RKO (cell line): ENCODE measurements at regions not wholly inside any gene's neighbourhood (a gene's known extent, or its start where the extent isn't known, plus 50 kb on each side); places are given as distances from the start of the nearest gene placed in this dataset.
A peak's percentile ranks its signal among the peaks of the same experiment; 100 is the strongest.

Experiments
- DNase-seq: peaks from one replicate; pipeline ENCODE4 v3.0.0-alpha.2; 2016; ENCODE audit warnings: low spot score

DNA sequence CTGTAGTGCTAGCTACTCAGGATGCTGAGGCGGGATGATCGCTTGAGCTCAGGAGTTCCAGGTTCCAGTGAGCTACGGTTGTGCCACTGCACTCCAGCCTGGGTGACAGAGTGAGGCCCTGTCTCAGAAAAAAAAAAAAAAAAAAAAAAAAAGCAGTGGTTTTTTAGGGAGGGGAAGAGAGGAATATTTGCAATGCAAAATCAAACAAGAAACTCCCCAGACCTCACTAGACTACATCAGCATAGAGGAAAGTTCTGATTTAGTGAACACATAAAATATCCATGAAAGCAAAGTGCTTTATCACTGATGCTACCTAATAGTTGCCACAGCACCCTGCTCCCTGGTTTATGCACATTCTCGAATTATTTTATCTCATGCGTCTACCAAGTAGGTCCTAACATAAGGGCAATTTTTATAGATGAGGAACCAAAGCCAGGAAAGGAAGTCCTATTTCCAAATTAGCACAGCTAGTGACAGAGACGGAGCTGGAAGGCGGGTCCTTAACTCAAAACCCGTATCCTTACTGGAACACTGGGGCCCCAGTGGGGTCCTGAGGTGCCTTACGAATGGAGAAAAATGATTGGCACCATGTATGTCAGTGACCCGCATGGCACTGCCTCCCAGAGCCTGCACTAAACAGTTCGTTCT, 50.7 kb upstream of the GPR157 start:
- DNase-seq, result no peak

DNA sequence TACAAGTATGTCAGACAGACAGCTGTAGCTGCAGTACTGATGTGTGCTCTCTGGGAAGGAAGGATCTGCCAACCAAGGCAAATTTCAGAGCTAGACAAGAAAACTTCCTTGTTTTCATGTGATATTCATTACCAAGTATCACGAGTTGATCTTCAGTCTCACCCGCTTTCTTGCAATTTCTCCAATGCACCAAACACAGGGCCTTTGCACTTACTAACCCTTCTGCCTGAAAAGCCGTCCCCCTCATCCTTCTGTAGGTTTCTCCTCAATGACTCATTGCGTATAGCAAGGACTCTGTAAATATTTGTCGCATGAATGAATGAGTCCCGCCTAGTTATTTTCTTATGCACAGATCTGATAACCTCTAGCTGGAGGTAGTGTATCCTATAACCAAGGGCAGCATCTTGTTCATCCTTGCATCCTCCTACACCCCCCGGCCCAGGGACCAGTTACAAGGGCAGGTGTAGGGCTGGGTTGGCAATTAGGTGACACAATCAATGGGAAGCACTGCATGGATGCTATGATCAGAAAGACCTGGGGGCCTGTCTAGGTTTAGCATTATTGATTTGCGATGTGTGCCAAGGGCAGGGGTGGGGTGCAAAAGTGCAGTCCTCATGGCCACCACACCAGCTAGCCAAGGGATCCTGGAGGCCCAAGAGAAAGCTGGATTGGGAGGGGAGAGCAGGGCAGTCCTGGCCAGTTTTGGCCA, 51.4 kb upstream of the GPR157 start:
- peak; percentile 60 for DNase-seq

DNA sequence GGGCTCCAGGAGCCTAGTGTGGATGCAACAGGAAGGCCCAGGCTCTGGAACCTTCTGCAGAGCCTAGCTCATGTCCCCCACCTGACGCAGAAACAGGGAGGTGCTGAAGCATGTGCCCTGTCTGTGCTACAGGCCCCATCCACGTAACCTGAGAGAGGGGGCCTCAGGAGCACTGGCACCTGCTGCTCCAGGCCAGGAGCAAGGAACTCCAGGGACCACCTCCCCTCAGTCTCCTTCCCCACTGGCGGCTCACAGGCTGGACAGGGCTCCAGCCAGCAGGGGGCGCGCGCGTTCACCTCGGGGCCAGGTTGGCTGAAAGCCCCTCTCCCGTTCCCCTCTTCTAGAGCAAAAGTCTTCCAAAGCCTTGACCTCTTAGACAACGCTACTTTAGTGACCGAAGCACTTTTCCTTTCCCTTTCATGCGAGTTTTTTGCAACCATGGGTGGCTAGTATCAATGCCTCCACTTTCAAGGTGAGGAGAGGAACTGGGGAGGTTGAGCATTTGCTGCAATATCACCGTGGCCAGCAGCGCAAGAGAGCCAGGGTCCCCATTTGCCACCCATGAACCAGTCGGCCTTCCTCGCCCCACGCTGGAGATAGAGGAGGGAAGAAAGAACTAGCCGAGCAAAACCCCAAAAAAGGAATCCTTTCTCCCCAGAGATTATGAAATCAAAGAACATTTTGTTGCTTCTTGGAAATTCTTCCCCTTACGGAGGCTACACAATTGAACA, 52.4 kb upstream of the GPR157 start:
- DNase-seq, result peak; percentile 21

DNA sequence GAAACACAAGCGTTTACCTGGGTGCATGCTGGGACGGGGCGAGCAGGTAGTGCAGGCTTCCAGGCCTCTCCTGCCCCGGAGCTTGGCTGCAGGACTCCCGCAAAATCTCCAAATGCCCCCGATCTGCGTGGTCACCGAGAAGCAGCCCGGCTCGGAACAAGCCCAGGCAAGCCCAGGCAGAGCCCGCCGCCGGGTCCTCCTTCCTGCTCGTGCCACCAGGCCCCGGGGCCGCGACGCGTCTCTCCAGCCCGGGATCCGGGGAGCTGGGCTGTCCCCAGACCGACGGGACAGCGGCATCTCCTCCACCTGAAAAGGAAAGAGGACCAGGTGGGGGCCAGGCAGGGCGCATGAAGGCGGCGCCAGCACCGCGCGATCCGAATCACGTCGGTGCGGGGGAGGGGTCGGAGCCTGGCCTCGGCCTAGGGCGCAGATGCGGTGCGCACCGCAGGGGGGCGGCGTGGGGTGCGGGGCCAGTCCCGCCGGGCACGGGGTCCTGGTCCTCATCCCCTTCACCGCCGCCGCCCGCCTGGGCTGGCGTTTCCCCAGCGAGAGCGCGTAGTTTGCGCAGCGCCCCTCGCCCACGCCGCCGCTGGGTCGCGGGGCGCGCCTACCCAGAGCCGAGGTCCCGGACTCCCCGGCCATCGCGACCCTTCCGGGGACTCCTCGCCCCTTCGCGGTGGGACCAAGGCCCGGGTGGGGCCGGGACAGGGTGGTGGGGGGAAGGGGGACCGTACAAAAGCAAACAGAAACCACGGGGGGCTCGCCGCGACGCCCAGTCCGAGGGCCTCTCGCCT, 52.4 kb upstream of the H6PD start:
- DNase-seq, result no peak

DNA sequence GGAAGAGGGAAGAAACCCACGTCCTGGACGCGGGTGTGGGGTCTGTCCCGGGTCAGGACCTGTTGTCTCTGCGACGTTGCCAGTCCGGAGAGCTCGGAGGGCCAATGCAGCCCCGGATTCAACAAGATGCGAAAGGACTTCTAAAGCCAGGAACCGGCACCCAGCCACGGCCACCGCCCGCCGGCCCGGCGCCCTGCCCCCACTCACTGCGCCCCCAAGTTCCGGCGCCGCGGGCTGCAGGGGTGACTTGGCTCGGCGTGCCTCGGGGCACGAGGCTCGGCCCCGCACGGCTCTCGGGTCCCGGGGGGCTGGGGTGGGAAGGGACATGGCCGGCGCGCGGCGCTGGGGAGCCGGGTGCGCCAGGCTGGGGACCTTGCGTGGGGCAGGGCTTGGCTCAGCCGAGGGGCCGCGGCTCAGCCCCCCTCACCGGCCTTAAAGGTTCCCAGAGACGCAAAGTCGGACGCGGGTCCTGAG, 51.8 kb upstream of the H6PD start:
- DNase-seq, result no peak

DNA sequence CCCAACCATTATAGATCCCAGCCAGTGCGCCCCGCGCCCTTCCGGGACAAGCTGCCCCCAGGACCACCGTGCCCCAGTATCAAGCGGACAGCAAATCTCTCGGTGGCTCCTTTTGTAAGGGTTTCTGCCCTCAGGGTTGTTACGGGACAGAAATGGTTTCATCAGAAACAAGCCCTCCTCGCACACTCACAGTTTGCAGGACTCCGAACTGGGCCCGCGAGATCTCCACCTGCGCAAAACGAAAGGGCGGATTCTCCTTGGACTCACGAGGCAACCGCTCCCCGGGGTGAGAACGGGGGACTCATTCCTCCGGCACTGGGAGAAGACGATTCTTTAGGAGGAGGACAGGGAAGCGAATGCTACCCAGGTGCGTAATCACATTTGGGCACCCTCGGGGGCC, 51.1 kb upstream of the H6PD start:
- DNase-seq, result no peak

DNA sequence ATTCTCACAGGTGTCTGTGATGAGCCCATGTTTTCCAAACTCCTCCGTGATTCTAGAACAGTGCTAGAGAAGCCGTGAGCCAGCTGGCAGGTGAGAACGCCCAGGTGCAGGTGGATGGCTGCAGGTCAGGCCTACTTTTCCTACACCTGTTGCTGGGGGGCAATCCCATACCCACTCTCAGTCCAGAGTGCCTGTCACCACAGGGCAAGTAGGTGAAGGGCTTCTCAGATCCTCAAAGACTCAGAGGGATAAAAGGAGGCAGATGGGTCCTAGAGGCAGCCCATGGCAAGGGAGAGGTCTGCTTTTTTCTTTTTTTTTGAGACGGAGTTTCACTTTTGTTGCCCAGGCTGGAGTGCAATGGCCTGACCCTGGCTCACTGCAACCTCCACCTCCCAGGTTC, 50.7 kb upstream of the H6PD start:
- no peak for DNase-seq

DNA sequence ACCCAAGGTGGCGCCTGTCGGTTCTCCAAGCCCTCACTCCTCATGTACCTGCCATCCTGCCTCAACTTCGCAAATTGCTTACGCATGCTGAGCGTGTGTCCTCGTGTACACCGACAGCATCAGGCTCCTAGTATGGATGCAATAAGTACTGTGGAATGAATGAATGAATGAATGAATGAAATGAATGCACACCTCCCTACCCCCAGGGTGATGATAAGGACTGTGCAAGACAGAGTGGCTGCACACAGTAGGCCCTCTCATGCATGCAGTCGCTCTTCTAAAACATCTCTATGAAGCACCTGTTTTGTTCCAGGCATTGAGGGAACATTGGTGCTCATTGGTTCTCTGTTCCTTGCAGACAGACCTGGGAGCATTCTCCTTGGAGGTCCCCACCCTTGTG, 49.8 kb upstream of the H6PD start:
- no peak for DNase-seq
